ENCODE measurements at regions not wholly inside any gene's neighbourhood (a gene's known extent, or its start where the extent isn't known, plus 50 kb on each side); places are given as distances from the start of the nearest gene placed in this dataset.

DNA sequence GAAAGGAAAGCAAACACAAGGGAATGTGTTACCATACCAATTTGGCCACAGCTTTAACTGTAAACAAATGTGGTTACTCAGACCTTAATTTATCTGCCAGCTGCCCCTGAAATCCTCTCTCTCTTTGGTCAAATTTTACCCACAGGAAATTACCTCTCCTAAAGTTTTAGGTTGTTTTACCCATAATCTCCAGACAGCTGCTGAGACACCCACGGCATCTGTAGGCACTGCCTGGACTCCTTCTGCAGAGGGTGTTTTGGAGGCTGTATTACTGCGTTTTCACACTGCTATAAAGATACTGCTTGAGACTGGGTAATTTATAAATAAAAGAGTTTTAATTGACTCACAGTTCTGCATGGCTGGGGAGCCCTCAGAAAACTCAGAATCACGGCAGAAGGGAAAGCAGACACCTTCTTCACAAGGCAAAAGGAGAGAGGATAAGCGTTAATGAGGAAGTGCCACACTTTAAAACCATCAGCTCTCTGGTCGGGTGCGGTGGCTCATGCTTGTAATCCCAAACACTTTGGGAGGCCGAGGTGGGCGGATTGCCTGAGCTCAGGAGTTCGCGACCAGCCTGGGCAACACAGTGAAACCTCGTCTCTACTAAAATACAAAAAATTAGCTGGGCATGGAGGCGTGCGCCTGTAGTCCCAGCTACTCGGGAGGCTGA is 677.5 kb upstream of the FSHR start:
- peaks cover 28% of the 10 kb centered on the region for H3K9me3 Mint-ChIP-seq
- DNase-seq, result no peak
- H3K27ac Mint-ChIP-seq, result no peak overlapping the region
- H3K4me1 Mint-ChIP-seq (ENCODE audit: low read depth), result no peaks in the 10 kb centered on the region
- TF ChIP-seq, protein P1, sequence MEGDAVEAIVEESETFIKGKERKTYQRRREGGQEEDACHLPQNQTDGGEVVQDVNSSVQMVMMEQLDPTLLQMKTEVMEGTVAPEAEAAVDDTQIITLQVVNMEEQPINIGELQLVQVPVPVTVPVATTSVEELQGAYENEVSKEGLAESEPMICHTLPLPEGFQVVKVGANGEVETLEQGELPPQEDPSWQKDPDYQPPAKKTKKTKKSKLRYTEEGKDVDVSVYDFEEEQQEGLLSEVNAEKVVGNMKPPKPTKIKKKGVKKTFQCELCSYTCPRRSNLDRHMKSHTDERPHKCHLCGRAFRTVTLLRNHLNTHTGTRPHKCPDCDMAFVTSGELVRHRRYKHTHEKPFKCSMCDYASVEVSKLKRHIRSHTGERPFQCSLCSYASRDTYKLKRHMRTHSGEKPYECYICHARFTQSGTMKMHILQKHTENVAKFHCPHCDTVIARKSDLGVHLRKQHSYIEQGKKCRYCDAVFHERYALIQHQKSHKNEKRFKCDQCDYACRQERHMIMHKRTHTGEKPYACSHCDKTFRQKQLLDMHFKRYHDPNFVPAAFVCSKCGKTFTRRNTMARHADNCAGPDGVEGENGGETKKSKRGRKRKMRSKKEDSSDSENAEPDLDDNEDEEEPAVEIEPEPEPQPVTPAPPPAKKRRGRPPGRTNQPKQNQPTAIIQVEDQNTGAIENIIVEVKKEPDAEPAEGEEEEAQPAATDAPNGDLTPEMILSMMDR (IDR thresholded peaks at IDR 0.05), result no peak
- no peaks in the 10 kb centered on the region for H3K36me3 Mint-ChIP-seq (ENCODE audit: low read depth)
- no peaks in the 10 kb centered on the region; the same call in 1 of the 2 replicates for H3K27me3 Mint-ChIP-seq (ENCODE audit: insufficient read depth)
- H3K4me3 Mint-ChIP-seq, result no peak overlapping the region

DNA sequence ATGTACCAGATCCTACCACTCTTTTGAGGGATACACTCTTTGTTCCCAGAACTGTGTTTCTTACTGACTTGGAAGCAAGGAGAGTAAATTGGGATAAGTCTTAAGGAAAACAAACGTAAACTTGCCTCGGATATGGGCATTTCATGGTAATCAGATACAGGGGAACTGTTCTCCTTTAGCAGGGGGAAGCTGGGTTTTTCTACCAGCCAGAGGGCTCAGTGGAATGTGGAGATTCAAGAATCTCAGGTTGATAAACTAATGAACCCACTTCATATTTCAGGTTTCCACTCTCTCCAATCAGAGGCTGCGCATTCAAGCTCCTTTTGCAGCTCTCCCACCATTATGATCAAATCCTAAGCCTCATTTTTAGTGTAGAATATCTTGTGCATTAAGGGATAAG is 676.5 kb upstream of the FSHR start:
- H3K27ac Mint-ChIP-seq, result no peak overlapping the region
- H3K9me3 Mint-ChIP-seq, result peaks cover 29% of the 10 kb centered on the region
- H3K4me3 Mint-ChIP-seq, result no peak overlapping the region

DNA sequence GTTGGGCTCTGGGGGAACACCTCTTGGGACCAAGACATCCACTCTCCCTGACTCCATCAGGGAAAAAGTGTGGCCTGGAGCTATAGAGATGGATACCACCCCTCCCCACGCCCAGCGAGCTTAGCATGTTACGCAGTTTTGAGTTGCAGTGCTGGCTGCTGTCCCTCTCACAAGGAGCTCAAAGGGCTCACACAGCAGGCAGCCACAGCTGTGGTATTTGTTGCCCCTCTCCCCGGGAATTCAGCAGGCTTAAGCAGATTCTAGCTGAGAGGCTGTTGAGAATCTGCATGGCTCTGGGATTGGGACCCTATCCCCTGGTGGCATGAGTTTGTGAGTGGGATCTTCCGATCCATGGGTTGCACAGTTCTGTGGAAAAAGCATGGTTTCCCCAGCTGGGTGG is 673.1 kb upstream of the FSHR start:
- H3K36me3 Mint-ChIP-seq (ENCODE audit: low read depth), result no peaks in the 10 kb centered on the region
- H3K4me1 Mint-ChIP-seq (ENCODE audit: low read depth), result no peaks in the 10 kb centered on the region
- H3K27ac Mint-ChIP-seq, result no peak overlapping the region
- H3K4me3 Mint-ChIP-seq, result no peak overlapping the region
- DNase-seq, result no peak
- peaks cover 61% of the 10 kb centered on the region for H3K9me3 Mint-ChIP-seq
- TF ChIP-seq, protein P1 (IDR thresholded peaks at IDR 0.05), result no peak
- no peaks in the 10 kb centered on the region; the same call in 1 of the 2 replicates for H3K27me3 Mint-ChIP-seq (ENCODE audit: insufficient read depth)

More for the DNA sequence above, 676.5 kb upstream of the FSHR start:
- DNase-seq, result no peak
- Mint-ChIP-seq H3K27me3 (ENCODE audit: insufficient read depth) (no peaks in the 10 kb centered on the region; the same call in 1 of the 2 replicates), H3K36me3 (ENCODE audit: low read depth) (no peaks in the 10 kb centered on the region), H3K4me1 (ENCODE audit: low read depth) (no peaks in the 10 kb centered on the region)
- TF ChIP-seq, protein P1 (IDR thresholded peaks at IDR 0.05), result no peak

DNA sequence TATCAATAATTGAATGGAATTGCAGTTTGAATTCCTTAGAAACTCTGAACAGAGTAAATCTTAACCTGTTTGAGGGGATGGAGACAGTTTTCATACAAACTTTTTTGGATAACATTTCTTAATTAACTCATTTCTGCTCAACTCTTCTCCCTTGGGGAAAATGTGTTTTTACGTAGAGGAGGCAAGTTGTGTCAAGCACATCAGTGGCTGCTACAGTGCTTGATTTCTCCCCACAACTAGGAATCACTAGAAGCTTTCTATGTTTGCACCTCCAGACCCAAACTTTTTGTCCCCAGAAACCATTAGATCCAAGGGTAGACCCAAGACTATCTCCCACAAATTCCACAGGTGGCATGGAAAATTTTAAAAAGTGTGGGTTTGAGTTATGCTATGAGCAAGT is 658.9 kb upstream of the FSHR start:
- Mint-ChIP-seq H3K9me3 (peaks cover 21% of the 10 kb centered on the region), H3K4me1 (ENCODE audit: low read depth) (no peaks in the 10 kb centered on the region), H3K27me3 (ENCODE audit: insufficient read depth) (no peaks in the 10 kb centered on the region), H3K36me3 (ENCODE audit: low read depth) (no peaks in the 10 kb centered on the region), H3K4me3 (no peak overlapping the region), H3K27ac (no peak overlapping the region)
- DNase-seq, result no peak
- TF ChIP-seq, protein P1 (IDR thresholded peaks at IDR 0.05), result no peak

DNA sequence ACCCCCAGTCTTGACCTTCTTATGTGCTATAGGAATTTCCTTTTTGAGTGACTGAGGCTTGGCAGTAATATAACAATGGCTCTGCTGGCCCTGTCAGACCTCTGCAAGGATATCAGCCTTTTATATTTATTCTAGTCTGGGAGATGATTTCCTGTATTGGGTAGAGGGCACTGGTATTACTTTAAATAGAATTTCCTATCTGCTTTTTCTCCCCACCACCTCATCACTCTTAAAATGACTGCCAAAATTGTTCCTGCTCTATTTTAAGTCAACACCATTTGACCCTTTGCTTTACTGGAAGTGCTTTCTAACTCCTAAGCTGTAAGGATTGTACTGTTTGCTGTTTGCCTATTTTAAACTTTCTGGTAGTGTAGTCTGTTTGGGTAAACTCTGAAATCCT is 658.4 kb upstream of the FSHR start:
- Mint-ChIP-seq H3K9me3 (peaks cover 22% of the 10 kb centered on the region), H3K27me3 (ENCODE audit: insufficient read depth) (no peaks in the 10 kb centered on the region), H3K4me1 (ENCODE audit: low read depth) (no peaks in the 10 kb centered on the region), H3K27ac (no peak overlapping the region), H3K36me3 (ENCODE audit: low read depth) (no peaks in the 10 kb centered on the region), H3K4me3 (no peak overlapping the region)
- TF ChIP-seq, protein P1 (IDR thresholded peaks at IDR 0.05), result no peak
- DNase-seq, result no peak
